ENCODE measurements at regions not wholly inside any gene's neighbourhood (a gene's known extent, or its start where the extent isn't known, plus 50 kb on each side); places are given as distances from the start of the nearest gene placed in this dataset.

- Histone ChIP-seq H3K36me3 (no peaks in the 10 kb centered on the region), H3K27ac (replicated peaks) (no peak overlapping the region), H3K27me3 (ENCODE audit: low read depth) (peaks cover 29% of the 10 kb centered on the region), H3K4me3 (no peak overlapping the region), H3K9me3 (replicated peaks) (no peaks in the 10 kb centered on the region), H3K4me1 (peaks cover 31% of the 10 kb centered on the region)
- intact Hi-C loops (cut with micrococcal nuclease), result no loop called here
- TF ChIP-seq CTCF (IDR thresholded peaks at IDR 0.05; ENCODE audit: borderline replicate concordance), result no peak
- no peak for DNase-seq
Observed at GRCh38 chr7:32293833-32294232, 196.3 kb downstream of the LSM5 start.

GRCh38 chr7:32289651-32290414 lies 200.3 kb downstream of the LSM5 start:
- intact Hi-C loops (cut with micrococcal nuclease), result no loop called here
- peak overlapping the region; percentile 49 for H3K27ac ChIP-seq (replicated peaks)
- DNase-seq, result peak; percentile 62

DNA sequence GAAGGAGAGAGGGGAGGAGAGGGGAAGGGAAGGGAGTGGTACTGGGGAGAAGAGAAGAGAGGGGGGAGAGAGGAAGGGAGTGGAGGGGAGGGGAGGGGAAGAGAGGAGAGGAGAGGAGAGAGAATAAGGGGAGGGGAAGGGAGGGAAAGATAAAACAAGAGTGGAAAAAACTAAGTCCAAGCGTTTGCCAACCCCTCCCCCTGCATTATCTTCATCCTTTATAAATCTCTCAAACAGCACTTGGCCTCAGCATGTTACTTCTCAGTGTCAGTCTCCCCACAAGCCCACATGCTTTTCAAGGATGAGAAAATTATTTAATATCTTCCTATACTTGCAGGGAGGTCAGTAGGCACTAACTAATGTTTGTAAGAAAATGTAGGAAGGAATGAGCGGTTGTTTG lies 204.5 kb downstream of the LSM5 start:
- Histone ChIP-seq H3K9me3 (replicated peaks) (no peaks in the 10 kb centered on the region), H3K27me3 (ENCODE audit: low read depth) (no peaks in the 10 kb centered on the region), H3K4me3 (no peak overlapping the region), H3K4me1 (peaks cover 18% of the 10 kb centered on the region), H3K36me3 (no peaks in the 10 kb centered on the region), H3K27ac (replicated peaks) (no peak overlapping the region)
- no peak for TF ChIP-seq CTCF (IDR thresholded peaks at IDR 0.05; ENCODE audit: borderline replicate concordance)
- intact Hi-C loops (cut with micrococcal nuclease), result no loop called here
- no peak for DNase-seq

More at GRCh38 chr7:32289651-32290414, 200.3 kb downstream of the LSM5 start:
- H3K9me3 ChIP-seq (replicated peaks), result no peaks in the 10 kb centered on the region
- no peak overlapping the region for H3K4me3 ChIP-seq
- no peaks in the 10 kb centered on the region for H3K36me3 ChIP-seq
- no peak for TF ChIP-seq CTCF (IDR thresholded peaks at IDR 0.05; ENCODE audit: borderline replicate concordance)
- H3K4me1 ChIP-seq, result peaks cover 23% of the 10 kb centered on the region
- no peaks in the 10 kb centered on the region for H3K27me3 ChIP-seq (ENCODE audit: low read depth)

- no peak for TF ChIP-seq CTCF (IDR thresholded peaks at IDR 0.05; ENCODE audit: borderline replicate concordance)
- H3K36me3 ChIP-seq, result no peaks in the 10 kb centered on the region
- H3K27me3 ChIP-seq (ENCODE audit: low read depth), result no peaks in the 10 kb centered on the region
- no peak for DNase-seq
- H3K4me3 ChIP-seq, result no peak overlapping the region
- H3K4me1 ChIP-seq, result no peaks in the 10 kb centered on the region
- H3K9me3 ChIP-seq (replicated peaks), result no peaks in the 10 kb centered on the region
- intact Hi-C loops (cut with micrococcal nuclease), result no loop called here
- no peak overlapping the region for H3K27ac ChIP-seq (replicated peaks)
Observed at GRCh38 chr7:32283546-32283945, 206.6 kb downstream of the LSM5 start.

- peaks cover 4% of the 10 kb centered on the region for H3K9me3 ChIP-seq (replicated peaks)
- H3K27me3 ChIP-seq (ENCODE audit: low read depth), result peaks cover 12% of the 10 kb centered on the region
- H3K36me3 ChIP-seq, result no peaks in the 10 kb centered on the region
- no peak overlapping the region for H3K27ac ChIP-seq (replicated peaks)
- no peak for DNase-seq
- no peak overlapping the region for H3K4me3 ChIP-seq
- H3K4me1 ChIP-seq, result no peaks in the 10 kb centered on the region
- no peak for TF ChIP-seq CTCF (IDR thresholded peaks at IDR 0.05; ENCODE audit: borderline replicate concordance)
- intact Hi-C loops (cut with micrococcal nuclease), result no loop called here
Observed at GRCh38 chr7:32279500-32279899, 209.3 kb upstream of the PDE1C start.
